Endothelial cell of umbilical vein (primary cell): ENCODE measurements at regions not wholly inside any gene's neighbourhood (a gene's known extent, or its start where the extent isn't known, plus 50 kb on each side); places are given as distances from the start of the nearest gene placed in this dataset.

Experiments
- BruUV-seq: library from RNA; stranded (reverse); fragments of 400-500 nt; replicated peaks from 2 replicates; lab custom pipeline; 2021; lab: Mats Ljungman, UMichigan
- CTCF ChIA-PET: fragments of 300-600, 350-600 bp; sonication (Branson Sonifier 250); formaldehyde crosslinking; loops from one replicate; lab custom pipeline; 2021; ENCODE audit warnings: antibody characterized with exemption, inconsistent platforms; lab: Charles Lee
- POLR2A ChIA-PET: fragments of 300-600, 350-600 bp; sonication (Branson Sonifier 250); formaldehyde crosslinking; loops from one replicate; lab custom pipeline; 2021; ENCODE audit warnings: antibody characterized with exemption, inconsistent platforms; lab: Charles Lee
- DNase-seq: peaks from one replicate; pipeline ENCODE4 v3.0.0-alpha.2; 2011; ENCODE audit warnings: low read depth, low spot score
- FAIRE-seq: peaks from 2 replicates; lab custom pipeline; 2011; peaks lifted over from hg19 to GRCh38; lab: Jason Lieb, UNC
- H2AFZ ChIP-seq: 2 replicates; pipeline ENCODE4 v1.6.0; 2012; ENCODE audit warnings: low read depth, low read length, control low read depth, inconsistent platforms
- H3K27ac ChIP-seq: 2 replicates; pipeline ENCODE4 v1.5.1; 2011; ENCODE audit warnings: low read depth, mild to moderate bottlenecking, control low read depth, low read length, moderate library complexity; ENCODE audit not compliant: insufficient read depth
- H3K27me3 ChIP-seq, 2 experiments: 2 replicates each; pipeline versions ENCODE4 v1.6.0 to v1.6.1; 2011; ENCODE audit warnings: low read length in 2 of 2, mixed read lengths in 1 of 2; ENCODE audit not compliant: control insufficient read depth in 2 of 2, insufficient read depth in 2 of 2
- H3K36me3 ChIP-seq, 2 experiments: 2 replicates in 1 of 2; 3 replicates in 1 of 2; pipeline ENCODE4 v1.5.1; 2011; ENCODE audit warnings: low read length in 2 of 2, mild to moderate bottlenecking in 1 of 2, moderate library complexity in 1 of 2; ENCODE audit not compliant: control insufficient read depth in 2 of 2, insufficient read depth in 2 of 2; ENCODE audit errors: extremely low read depth in 1 of 2
- H3K4me1 ChIP-seq: 3 replicates; pipeline ENCODE4 v1.5.1; 2011; ENCODE audit warnings: mild to moderate bottlenecking, low read length; ENCODE audit not compliant: control insufficient read depth, insufficient read depth; ENCODE audit errors: extremely low read depth
- H3K4me2 ChIP-seq: 2 replicates; pipeline ENCODE4 v1.6.1; 2011; ENCODE audit warnings: low read length, control low read depth, mixed read lengths; ENCODE audit not compliant: insufficient read depth
- H3K4me3 ChIP-seq, 3 experiments: fragments of 200-600 bp in 1 of 3; sonication (generic), shearing (Covaris generic) in 1 of 3; replicated peaks in 1 of 3; 2 replicates each; pipeline ENCODE4 v1.5.1; 2011 to 2016; ENCODE audit warnings: control low read depth in 3 of 3, low read length in 3 of 3, mild to moderate bottlenecking in 2 of 3, inconsistent platforms in 1 of 3, low read depth in 1 of 3, moderate library complexity in 1 of 3; ENCODE audit not compliant: insufficient read depth in 1 of 3
- H3K79me2 ChIP-seq: 2 replicates; pipeline ENCODE4 v1.6.0; 2012; ENCODE audit warnings: low read length, inconsistent platforms; ENCODE audit not compliant: control insufficient read depth, insufficient read depth
- H3K9ac ChIP-seq: replicated peaks from 2 replicates; pipeline ENCODE3; 2011; ENCODE audit warnings: low read length, control low read depth; ENCODE audit not compliant: insufficient read depth; ENCODE audit errors: extremely low read depth
- H3K9me1 ChIP-seq: replicated peaks from 3 replicates; pipeline ENCODE4 v1.6.0; 2011; ENCODE audit warnings: mild to moderate bottlenecking, low read length; ENCODE audit not compliant: control insufficient read depth, insufficient read depth; ENCODE audit errors: extremely low read depth
- H3K9me3 ChIP-seq: replicated peaks from 2 replicates; pipeline ENCODE4 v1.5.1; 2012; ENCODE audit warnings: low read length, inconsistent platforms; ENCODE audit not compliant: control insufficient read depth, insufficient read depth
- H4K20me1 ChIP-seq: replicated peaks from 2 replicates; pipeline ENCODE3; 2011; ENCODE audit warnings: mild to moderate bottlenecking, low read length; ENCODE audit not compliant: control insufficient read depth, insufficient read depth; ENCODE audit errors: extremely low read depth
- EZH2 ChIP-seq: IDR thresholded peaks from 2 replicates; pipeline ENCODE4 v1.6.1; 2012; ENCODE audit warnings: borderline replicate concordance, low read depth, mild to moderate bottlenecking, moderate library complexity, low read length, inconsistent platforms; ENCODE audit not compliant: severe bottlenecking
- FOS ChIP-seq: IDR thresholded peaks from 2 replicates; pipeline ENCODE4 v1.6.1; 2011; ENCODE audit warnings: mild to moderate bottlenecking, low read length, moderate library complexity, borderline replicate concordance; ENCODE audit not compliant: insufficient read depth
- GATA2 ChIP-seq: IDR thresholded peaks from 2 replicates; pipeline ENCODE4 v1.7.0; 2011; ENCODE audit warnings: low read depth, mild to moderate bottlenecking, moderate library complexity, mixed read lengths, low read length; ENCODE audit not compliant: insufficient read length, insufficient read depth
- JUN ChIP-seq: IDR thresholded peaks from 2 replicates; pipeline ENCODE4 v1.6.1; 2011; ENCODE audit warnings: borderline replicate concordance, low read depth; ENCODE audit not compliant: insufficient read length, insufficient read depth
- MYC ChIP-seq: IDR thresholded peaks from one replicate; pipeline ENCODE4 v1.6.1; 2011; ENCODE audit warnings: mild to moderate bottlenecking, low read depth, low read length
- POLR2A ChIP-seq: IDR thresholded peaks from 2 replicates; pipeline ENCODE4 v1.6.1; 2012; ENCODE audit warnings: low read depth, mild to moderate bottlenecking, control low read depth, low read length
- dilution Hi-C: fragments of 300-500 bp; cut with MboI; formaldehyde crosslinking; loops from one replicate; pipeline ENCODE4 v1.15.0; 2019; ENCODE audit warnings: low sequenced_read_pairs; ENCODE audit not compliant: extremely low pct_ligation_motif_present
- intact Hi-C: fragments of 100-400 bp; cut with micrococcal nuclease; formaldehyde crosslinking; loops from one replicate; pipeline ENCODE4 v1.10.0; 2022
- TF ChIP-seq, protein P1 (sequence below): IDR thresholded peaks from 2 replicates; pipeline ENCODE4 v1.6.1; 2011; ENCODE audit not compliant: insufficient read depth, insufficient read length

DNA sequence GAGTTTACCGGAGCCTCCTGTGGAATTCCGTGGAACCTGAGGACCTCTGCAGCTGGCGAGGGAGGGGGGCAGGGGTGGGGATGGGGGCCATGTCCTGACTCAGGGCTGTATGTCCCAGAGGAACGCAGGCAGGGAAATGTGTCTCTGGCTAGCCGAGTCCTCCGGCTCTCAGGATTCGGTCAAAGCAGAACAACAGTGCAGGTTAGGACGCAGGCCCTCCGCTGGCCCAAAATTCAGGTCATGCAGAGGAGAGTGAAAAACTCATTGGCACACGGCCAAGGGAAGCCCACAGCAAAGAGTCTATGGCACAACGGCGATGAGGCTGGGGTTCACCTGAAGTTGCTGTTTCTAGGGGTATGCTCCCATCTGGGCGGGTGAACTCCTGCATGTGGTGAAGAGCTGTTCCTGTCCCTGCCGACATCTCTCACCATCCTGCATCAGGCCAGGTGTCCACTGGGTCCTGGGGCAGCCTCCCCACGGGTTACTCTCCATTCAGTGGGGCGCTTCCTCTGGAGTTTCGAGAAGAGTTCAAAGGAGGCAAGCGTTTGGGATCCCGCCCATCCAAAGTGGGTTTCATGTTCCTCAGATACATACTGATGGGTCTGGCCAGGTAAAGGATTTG lies 1055.3 kb downstream of the BRD1 start:
- Histone ChIP-seq H2AFZ (no peak overlapping the region), H3K9ac (no peak overlapping the region), H3K4me1 (no peaks in the 10 kb centered on the region), H3K4me2 (no peak overlapping the region), H3K9me3 (peaks cover 8% of the 10 kb centered on the region), H3K4me3 (no peak overlapping the region), H4K20me1 (no peaks in the 10 kb centered on the region), H3K27me3 (no peaks in the 10 kb centered on the region), H3K27ac (no peak overlapping the region), H3K79me2 (no peaks in the 10 kb centered on the region), H3K36me3 (no peaks in the 10 kb centered on the region), H3K9me1 (no peaks in the 10 kb centered on the region)
- no peak for DNase-seq
- dilution Hi-C loops = no loop called here
- ChIA-PET POLR2A (no interaction called here), CTCF (no interaction called here)
- TF ChIP-seq, protein P1, sequence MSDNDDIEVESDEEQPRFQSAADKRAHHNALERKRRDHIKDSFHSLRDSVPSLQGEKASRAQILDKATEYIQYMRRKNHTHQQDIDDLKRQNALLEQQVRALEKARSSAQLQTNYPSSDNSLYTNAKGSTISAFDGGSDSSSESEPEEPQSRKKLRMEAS = no peak
- TF ChIP-seq EZH2 = no peak
- no peak for TF ChIP-seq FOS
- TF ChIP-seq GATA2 = no peak
- no TSS peak for BruUV-seq
- FAIRE-seq = no peak
- intact Hi-C loops = no loop called here

DNA sequence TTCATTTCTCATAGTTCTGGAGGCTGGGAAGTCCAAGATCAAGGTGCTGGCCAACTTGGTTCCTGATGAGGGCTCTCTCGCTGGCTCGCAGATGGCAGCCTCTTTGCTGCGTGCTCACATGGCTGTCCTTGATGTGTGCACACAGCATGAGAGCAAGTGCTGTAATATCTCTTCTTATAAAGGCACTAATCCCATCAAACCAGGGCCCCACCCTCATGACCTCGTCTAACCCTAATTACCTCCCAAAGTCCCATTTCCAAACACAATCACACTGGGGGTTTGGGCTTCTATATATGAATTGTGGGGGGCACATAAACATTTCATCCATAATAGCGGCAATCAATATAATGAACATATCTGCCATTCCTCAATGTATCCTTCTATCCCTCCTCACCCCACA lies 1062.1 kb downstream of the BRD1 start:
- no peaks in the 10 kb centered on the region for H3K79me2 ChIP-seq
- ChIA-PET CTCF (no interaction called here), POLR2A (no interaction called here)
- H3K4me1 ChIP-seq = no peaks in the 10 kb centered on the region
- DNase-seq (no peak), FAIRE-seq (no peak)
- no TSS peak for BruUV-seq
- no peaks in the 10 kb centered on the region for H3K9me1 ChIP-seq
- TF ChIP-seq GATA2 (no peak), JUN (no peak), POLR2A (no peak), MYC (no peak)
- H3K27ac ChIP-seq = no peak overlapping the region
- no peak overlapping the region for H3K4me3 ChIP-seq
- H3K36me3 ChIP-seq = no peaks in the 10 kb centered on the region
- H2AFZ ChIP-seq = no peak overlapping the region
- intact Hi-C loops (no loop called here), dilution Hi-C loops (no loop called here)
- peaks cover 2% of the 10 kb centered on the region for H3K9me3 ChIP-seq
- no peaks in the 10 kb centered on the region for H3K27me3 ChIP-seq
- H4K20me1 ChIP-seq = no peaks in the 10 kb centered on the region
- H3K4me2 ChIP-seq = no peak overlapping the region
- H3K9ac ChIP-seq = no peak overlapping the region
